Epithelial cell of esophagus (primary cell): ENCODE measurements at regions not wholly inside any gene's neighbourhood (a gene's known extent, or its start where the extent isn't known, plus 50 kb on each side); places are given as distances from the start of the nearest gene placed in this dataset.

ENCODE experiments used
- DNase-seq: peaks from one replicate; pipeline ENCODE4 v3.0.0; 2010; ENCODE audit warnings: low read depth
- H3K4me3 ChIP-seq: 2 replicates; pipeline ENCODE4 v1.5.1; 2011; ENCODE audit warnings: mild to moderate bottlenecking, low read length, control low read depth
- TF ChIP-seq, protein P1 (sequence below): IDR thresholded peaks from 2 replicates; pipeline ENCODE4 v1.5.1; 2011; ENCODE audit warnings: low read depth, mild to moderate bottlenecking, low read length, control low read depth, inconsistent platforms; ENCODE audit not compliant: insufficient read depth; ENCODE audit errors: missing control alignments

DNA sequence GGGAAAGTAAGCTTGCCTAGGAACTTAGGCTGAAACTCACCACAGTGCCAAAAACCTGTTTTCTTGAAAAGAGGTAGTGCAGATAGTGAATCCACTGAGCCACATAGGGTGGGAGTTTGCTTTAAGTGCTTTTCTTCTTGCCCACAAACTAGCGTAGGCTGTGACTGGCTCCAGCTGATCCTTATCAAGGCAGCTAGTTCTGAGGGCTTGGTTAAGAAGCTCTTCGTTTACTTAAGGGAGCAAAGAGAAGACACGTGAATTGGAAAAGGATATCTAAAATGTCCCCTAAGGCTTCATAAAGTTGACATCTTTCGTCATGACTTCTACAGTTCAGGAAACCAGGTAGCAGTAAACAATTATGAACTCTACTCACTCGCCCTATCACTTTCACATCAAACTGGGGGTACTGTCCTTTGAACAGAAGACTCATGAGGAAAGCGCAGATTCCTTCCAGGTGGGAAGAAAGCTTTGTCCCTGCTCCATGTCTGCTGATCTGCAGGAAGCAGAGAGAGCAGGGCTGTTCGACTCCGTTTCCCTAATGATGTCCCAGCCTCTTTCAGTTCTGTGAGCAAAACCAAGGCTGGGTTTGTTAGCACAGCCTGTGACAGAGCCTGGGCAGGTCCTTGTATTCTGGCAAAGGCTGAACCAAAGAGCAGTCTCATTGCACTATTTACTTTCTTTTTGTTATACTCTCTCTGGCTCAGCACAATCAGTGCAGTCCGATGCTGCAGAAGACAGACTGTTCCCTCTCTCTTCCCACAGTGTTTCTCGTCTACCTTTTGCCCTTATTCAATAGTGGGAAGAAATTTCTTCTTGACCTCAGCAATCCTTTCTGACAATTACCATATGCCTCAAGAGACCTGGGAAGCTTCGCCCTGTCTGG lies 93.5 kb upstream of the ETV6 start:
- no peak for DNase-seq
- H3K4me3 ChIP-seq: no peak overlapping the region
- TF ChIP-seq, protein P1, sequence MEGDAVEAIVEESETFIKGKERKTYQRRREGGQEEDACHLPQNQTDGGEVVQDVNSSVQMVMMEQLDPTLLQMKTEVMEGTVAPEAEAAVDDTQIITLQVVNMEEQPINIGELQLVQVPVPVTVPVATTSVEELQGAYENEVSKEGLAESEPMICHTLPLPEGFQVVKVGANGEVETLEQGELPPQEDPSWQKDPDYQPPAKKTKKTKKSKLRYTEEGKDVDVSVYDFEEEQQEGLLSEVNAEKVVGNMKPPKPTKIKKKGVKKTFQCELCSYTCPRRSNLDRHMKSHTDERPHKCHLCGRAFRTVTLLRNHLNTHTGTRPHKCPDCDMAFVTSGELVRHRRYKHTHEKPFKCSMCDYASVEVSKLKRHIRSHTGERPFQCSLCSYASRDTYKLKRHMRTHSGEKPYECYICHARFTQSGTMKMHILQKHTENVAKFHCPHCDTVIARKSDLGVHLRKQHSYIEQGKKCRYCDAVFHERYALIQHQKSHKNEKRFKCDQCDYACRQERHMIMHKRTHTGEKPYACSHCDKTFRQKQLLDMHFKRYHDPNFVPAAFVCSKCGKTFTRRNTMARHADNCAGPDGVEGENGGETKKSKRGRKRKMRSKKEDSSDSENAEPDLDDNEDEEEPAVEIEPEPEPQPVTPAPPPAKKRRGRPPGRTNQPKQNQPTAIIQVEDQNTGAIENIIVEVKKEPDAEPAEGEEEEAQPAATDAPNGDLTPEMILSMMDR: no peak

DNA sequence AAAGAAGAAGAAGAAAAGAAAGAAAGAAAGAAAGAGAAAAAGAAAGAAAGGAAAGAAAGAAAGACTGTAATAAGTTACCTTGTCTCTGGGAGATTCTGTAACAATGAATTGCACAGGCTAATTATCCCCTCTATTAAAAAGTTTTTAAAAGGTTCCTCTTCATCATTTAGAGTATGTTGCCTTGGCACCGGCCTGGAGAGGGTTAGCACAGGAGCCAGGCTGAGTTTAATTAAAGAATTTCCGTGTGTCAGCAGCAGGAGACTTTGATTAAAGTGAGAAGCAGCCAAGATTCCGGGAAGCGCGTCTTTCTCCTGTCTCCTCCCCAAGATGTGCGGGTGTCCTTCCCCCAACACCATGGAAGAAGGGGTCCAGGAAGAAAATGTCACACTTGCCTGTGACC lies 92.8 kb upstream of the ETV6 start:
- DNase-seq: no peak
- H3K4me3 ChIP-seq: no peak overlapping the region
- TF ChIP-seq, protein P1: no peak

DNA sequence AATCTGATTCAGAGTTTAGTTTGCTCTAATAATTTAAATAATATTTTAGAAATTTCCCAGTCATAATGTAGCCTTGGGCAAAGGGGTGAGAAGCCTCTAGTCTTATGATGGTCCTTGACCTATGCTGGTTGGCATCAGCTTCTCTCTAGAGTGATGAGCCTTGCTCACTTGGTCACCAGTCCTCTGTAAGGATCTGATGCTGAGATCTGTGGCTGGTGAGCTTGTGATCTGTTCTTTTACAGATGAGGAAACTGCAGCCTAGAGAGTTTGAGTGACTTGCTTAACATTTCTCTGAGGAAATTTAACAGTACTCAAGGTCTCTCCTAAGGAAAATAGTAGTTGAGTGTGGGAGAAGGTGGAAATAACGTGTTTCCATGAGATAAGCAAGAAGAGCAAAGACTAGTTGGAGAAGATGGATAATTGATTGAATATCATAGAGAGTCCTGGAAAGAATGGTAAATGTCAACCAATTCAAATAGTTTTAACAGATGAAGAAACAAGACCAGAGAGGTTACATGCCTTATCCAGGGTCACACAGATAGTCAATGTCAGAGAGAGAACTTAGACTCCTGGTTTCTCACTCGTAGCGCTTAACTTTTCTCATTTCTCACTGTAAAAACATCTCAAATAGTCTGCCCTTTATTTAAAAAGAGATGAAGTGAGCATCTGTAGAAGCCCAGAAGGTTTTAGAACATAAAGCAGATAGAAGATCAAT lies 89.7 kb upstream of the ETV6 start:
- no peak for DNase-seq
- TF ChIP-seq, protein P1: no peak
- no peak overlapping the region for H3K4me3 ChIP-seq

DNA sequence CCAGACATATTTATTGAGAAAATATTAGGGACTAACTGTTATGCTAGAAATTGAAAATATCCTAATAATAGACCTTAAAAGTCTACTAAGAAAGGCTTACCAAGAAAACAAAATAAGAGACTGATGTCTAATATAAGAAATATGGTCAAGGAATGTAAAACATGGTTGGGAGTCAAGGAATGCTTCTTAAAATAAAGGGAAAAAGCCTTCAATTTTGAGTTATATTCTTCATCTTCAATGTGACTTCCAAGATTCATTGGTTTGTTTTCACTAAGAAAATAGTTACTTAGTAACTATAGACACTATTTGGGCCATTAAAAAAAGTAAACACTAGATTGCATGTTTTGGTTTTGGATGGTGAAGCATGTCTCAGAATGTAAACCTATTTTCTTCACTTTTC lies 88.1 kb upstream of the ETV6 start:
- DNase-seq: no peak
- no peak overlapping the region for H3K4me3 ChIP-seq
- TF ChIP-seq, protein P1: no peak

DNA sequence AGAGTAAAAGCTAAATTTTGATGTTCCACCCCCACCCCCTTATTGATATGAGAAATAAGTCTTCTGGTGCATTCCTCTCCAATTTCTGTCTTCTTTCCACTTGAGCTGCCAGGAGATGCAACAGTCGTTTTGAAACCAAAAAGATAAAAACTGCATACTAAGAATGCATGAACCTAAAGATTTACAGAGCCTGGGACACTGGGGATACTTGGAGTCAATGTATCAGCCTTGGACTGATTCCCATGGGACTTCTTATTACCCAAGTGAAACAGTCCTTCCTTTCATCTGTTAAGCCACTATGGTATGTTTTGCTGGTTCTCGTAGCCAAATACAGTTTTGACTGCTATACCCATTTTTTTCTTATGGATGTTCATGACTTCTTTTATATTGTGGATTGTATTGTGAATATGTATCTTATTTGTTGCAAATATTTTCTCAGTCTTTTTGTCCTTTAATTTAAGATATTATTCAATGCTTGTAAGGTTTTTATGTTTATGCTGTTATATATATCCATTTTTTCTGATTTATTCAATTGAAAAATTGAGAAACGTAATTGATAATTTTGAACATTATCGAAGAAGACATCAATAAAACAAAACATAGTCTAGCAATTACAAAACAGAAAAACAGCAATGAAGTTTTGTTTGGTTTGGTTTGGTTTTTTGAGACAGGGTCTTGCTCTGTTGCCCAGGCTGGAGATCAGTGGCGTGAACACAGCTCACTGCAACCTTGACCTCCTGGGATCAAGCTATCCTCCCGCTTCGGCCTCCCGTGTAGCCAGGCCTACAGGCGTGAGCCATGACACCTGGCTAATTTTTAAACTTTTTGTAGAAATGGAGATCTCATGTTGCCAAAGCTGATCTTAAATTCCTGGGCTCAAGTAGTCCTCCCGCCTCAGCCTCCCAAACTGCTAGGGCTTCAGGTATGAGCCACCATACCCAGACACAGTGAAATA lies 85.4 kb upstream of the ETV6 start:
- DNase-seq: no peak
- TF ChIP-seq, protein P1: no peak
- no peak overlapping the region for H3K4me3 ChIP-seq

DNA sequence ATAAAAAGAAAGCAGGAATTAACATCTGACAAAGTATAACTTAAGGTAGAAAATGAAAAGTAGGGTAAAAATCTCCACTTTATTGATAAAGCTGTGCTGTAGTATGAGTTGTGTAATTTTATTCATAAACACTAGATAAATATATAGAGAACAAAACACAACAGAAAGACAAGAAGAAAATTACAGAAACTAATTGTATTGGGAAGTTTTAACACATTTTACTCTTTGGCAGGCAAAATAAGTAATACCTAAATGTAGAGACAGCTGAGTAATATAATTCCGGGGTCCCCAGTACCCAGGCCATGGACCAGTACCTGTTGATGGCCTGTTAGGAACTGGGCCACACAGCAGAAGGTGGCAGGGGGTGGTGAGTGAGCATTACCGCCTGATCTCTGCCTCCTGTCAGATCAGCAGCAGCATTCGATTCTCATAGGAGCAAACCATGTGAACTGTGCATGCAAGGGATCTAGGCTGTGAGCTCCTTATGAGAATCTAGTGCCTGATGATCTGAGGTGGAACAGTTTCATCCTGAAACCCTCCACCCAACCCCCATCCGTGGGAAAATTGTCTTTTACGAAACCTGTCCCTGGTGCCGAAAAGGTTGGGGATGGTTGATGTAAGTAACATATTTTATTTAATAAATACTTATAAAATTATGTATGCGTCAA lies 84.4 kb upstream of the ETV6 start:
- no peak for DNase-seq
- TF ChIP-seq, protein P1: no peak
- no peak overlapping the region for H3K4me3 ChIP-seq
